ENCODE measurements at regions not wholly inside any gene's neighbourhood (a gene's known extent, or its start where the extent isn't known, plus 50 kb on each side); places are given as distances from the start of the nearest gene placed in this dataset.

GRCh38 chr12:69130064-69130463 lies 109.3 kb upstream of the CPSF6 start:
- no peaks in the 10 kb centered on the region for H3K36me3 ChIP-seq (ENCODE audit: control insufficient read depth in 2 of 4, insufficient read depth in 4 of 4, low read length in 3 of 4)
- H2AK5ac ChIP-seq (ENCODE audit: low read depth, low read length), result no peak overlapping the region
- ChIA-PET POLR2A (ENCODE audit: partially characterized antibody) (no interaction called here), CTCF (ENCODE audit: partially characterized antibody) (no interaction called here)
- H3K79me1 ChIP-seq (ENCODE audit: low read depth, low read length), result no peaks in the 10 kb centered on the region
- no peak overlapping the region for H2BK15ac ChIP-seq (ENCODE audit: low read length)
- H3K9ac ChIP-seq (replicated peaks in 1 of 4; ENCODE audit: extremely low read depth in 1 of 4, low read depth in 3 of 4, low read length in 3 of 4), result no peak overlapping the region
- H3K4me2 ChIP-seq (ENCODE audit: insufficient read depth in 1 of 2, low read depth in 2 of 2, low read length in 2 of 2), result no peak overlapping the region
- H3K27me3 ChIP-seq (replicated peaks in 1 of 4; ENCODE audit: control insufficient read depth in 3 of 4, extremely low read depth in 1 of 4, insufficient read depth in 3 of 4, low read length in 3 of 4), result no peaks in the 10 kb centered on the region
- no peak overlapping the region for H2AFZ ChIP-seq (ENCODE audit: low read length)
- H4K20me1 ChIP-seq (replicated peaks in 1 of 2; ENCODE audit: control insufficient read depth in 1 of 2, insufficient read depth in 2 of 2, low read length in 2 of 2), result no peaks in the 10 kb centered on the region
- H3K4me1 ChIP-seq (replicated peaks in 1 of 4; ENCODE audit: control insufficient read depth in 3 of 4, insufficient read depth in 4 of 4, low read length in 3 of 4), result peaks cover 0 to 13% (median 3%) of the 10 kb centered on the region in 4 experiments; a peak in 3 of 7 replicates
- H3K14ac ChIP-seq (ENCODE audit: insufficient read length), result no peak overlapping the region
- no peak overlapping the region for H2BK20ac ChIP-seq (ENCODE audit: low read length)
- no peaks in the 10 kb centered on the region for H3K79me2 ChIP-seq (ENCODE audit: control insufficient read depth in 1 of 2, insufficient read depth in 2 of 2, low read length in 2 of 2)
- no peak overlapping the region for H2BK5ac ChIP-seq (ENCODE audit: low read depth, low read length)
- H4K5ac ChIP-seq (ENCODE audit: insufficient read length, low read depth, low read length), result no peak overlapping the region
- H3K4ac ChIP-seq (replicated peaks; ENCODE audit: insufficient read length, low read depth, low read length), result no peak overlapping the region
- DNase-seq (ENCODE audit: low read depth in 1 of 2, low spot score in 2 of 2) (no peak), FAIRE-seq (no peak)
- H3K4me3 ChIP-seq (ENCODE audit: extremely low read depth in 1 of 4, insufficient read depth in 2 of 4, low read depth in 3 of 4, low read length in 4 of 4), result no peak overlapping the region
- no peaks in the 10 kb centered on the region for H3K23me2 ChIP-seq (ENCODE audit: low read depth, low read length)
- no peak overlapping the region for H4K8ac ChIP-seq (ENCODE audit: extremely low read depth, insufficient read depth, low read length)
- no peak overlapping the region for H3K27ac ChIP-seq (ENCODE audit: low read depth, low read length)
- H3K18ac ChIP-seq (ENCODE audit: extremely low read depth, low read length), result no peak overlapping the region
- H3K9me3 ChIP-seq (ENCODE audit: insufficient read depth in 2 of 2, low read depth in 1 of 2, low read length in 1 of 2), result no peaks in the 10 kb centered on the region
- no peak overlapping the region for H2BK120ac ChIP-seq (replicated peaks; ENCODE audit: low read depth, low read length)
- no peak overlapping the region for H3K23ac ChIP-seq (ENCODE audit: insufficient read length)
- TF ChIP-seq JUND (IDR thresholded peaks at IDR 0.05; ENCODE audit: low read length), result no peak
- no peak for TF ChIP-seq JUN (IDR thresholded peaks at IDR 0.05; ENCODE audit: low read depth, low read length)
- no peak for TF ChIP-seq SP2 (IDR thresholded peaks at IDR 0.05; ENCODE audit: low read length)
- TF ChIP-seq FOSL1 (IDR thresholded peaks at IDR 0.05; ENCODE audit: insufficient read depth, low read depth, low read length), result no peak
- no peak for TF ChIP-seq HDAC2 (IDR thresholded peaks at IDR 0.05; ENCODE audit: borderline replicate concordance in 1 of 2, low read depth in 2 of 2, low read length in 2 of 2)
- TF ChIP-seq EGR1 (IDR thresholded peaks at IDR 0.05; ENCODE audit: borderline replicate concordance, low read depth, low read length), result no peak
- no peak for TF ChIP-seq RFX5 (IDR thresholded peaks at IDR 0.05; ENCODE audit: borderline replicate concordance, low read depth, low read length)
- H3K56ac ChIP-seq (replicated peaks; ENCODE audit: insufficient read length, low read depth, low read length), result no peak overlapping the region
- no peak overlapping the region for H2BK12ac ChIP-seq (ENCODE audit: low read depth, low read length)
- no peak overlapping the region for H4K91ac ChIP-seq (replicated peaks; ENCODE audit: insufficient read length, low read length)
